ENCODE measurements at regions not wholly inside any gene's neighbourhood (a gene's known extent, or its start where the extent isn't known, plus 50 kb on each side); places are given as distances from the start of the nearest gene placed in this dataset.

GRCh38 chr4:63505714-63506460 is 903.4 kb downstream of the TECRL start:
- DNase-seq (ENCODE audit: low read depth in 2 of 2): no peak

GRCh38 chr4:63493265-63493664 is 916.0 kb downstream of the TECRL start:
- no peak for DNase-seq (ENCODE audit: low read depth in 2 of 2)

GRCh38 chr4:63492515-63492914 is 916.7 kb downstream of the TECRL start:
- DNase-seq (ENCODE audit: low read depth in 2 of 2): no peak

- no peak for DNase-seq (ENCODE audit: low read depth in 2 of 2)
These were observed 944.9 kb downstream of the TECRL start for GRCh38 chr4:63464393-63464792.

GRCh38 chr4:63460075-63460474 is 949.2 kb downstream of the TECRL start:
- no peak for DNase-seq (ENCODE audit: low read depth in 2 of 2)

- DNase-seq (ENCODE audit: low read depth in 2 of 2): no peak
These were observed 949.9 kb downstream of the TECRL start for GRCh38 chr4:63459329-63459728.

GRCh38 chr4:63458010-63458409 is 951.2 kb downstream of the TECRL start:
- no peak for DNase-seq (ENCODE audit: low read depth in 2 of 2)

GRCh38 chr4:63440236-63440635 is 969.0 kb downstream of the TECRL start:
- no peak for DNase-seq (ENCODE audit: low read depth in 2 of 2)

GRCh38 chr4:63430105-63430504 is 979.1 kb downstream of the TECRL start:
- no peak for DNase-seq (ENCODE audit: low read depth in 2 of 2)

- DNase-seq (ENCODE audit: low read depth in 2 of 2): no peak
These were observed 1013.0 kb downstream of the TECRL start for GRCh38 chr4:63396269-63396668.

- DNase-seq (ENCODE audit: low read depth in 2 of 2): no peak
These were observed 1015.7 kb downstream of the TECRL start for GRCh38 chr4:63393544-63393943.

- DNase-seq (ENCODE audit: low read depth in 2 of 2): no peak
These were observed 1029.3 kb downstream of the TECRL start for GRCh38 chr4:63379750-63380522.

GRCh38 chr4:63371001-63371400 is 1038.2 kb downstream of the TECRL start:
- DNase-seq (ENCODE audit: low read depth in 2 of 2): no peak

- no peak for DNase-seq (ENCODE audit: low read depth in 2 of 2)
These were observed 1047.6 kb downstream of the TECRL start for GRCh38 chr4:63361628-63362027.

- DNase-seq (ENCODE audit: low read depth in 2 of 2): no peak
These were observed 1048.2 kb downstream of the TECRL start for GRCh38 chr4:63361066-63361465.

GRCh38 chr4:63349674-63350025 is 1059.6 kb downstream of the TECRL start:
- DNase-seq (ENCODE audit: low read depth in 2 of 2): no peak

GRCh38 chr4:63348735-63349673 is 1060.2 kb downstream of the TECRL start:
- DNase-seq (ENCODE audit: low read depth in 2 of 2): no peak

- DNase-seq (ENCODE audit: low read depth in 2 of 2): no peak
These were observed 1084.1 kb downstream of the TECRL start for GRCh38 chr4:63325140-63325539.

GRCh38 chr4:63316633-63317032 is 1092.6 kb downstream of the TECRL start:
- no peak for DNase-seq (ENCODE audit: low read depth in 2 of 2)

GRCh38 chr4:63315651-63316050 is 1093.6 kb downstream of the TECRL start:
- no peak for DNase-seq (ENCODE audit: low read depth in 2 of 2)

GRCh38 chr4:63308697-63309096 is 1100.6 kb downstream of the TECRL start:
- no peak for DNase-seq (ENCODE audit: low read depth in 2 of 2)

- no peak for DNase-seq (ENCODE audit: low read depth in 2 of 2)
These were observed 1106.5 kb downstream of the TECRL start for GRCh38 chr4:63302792-63303191.

Data from fibroblast of skin of left biceps (primary cell).